Stimulated activated CD4-positive, alpha-beta T cell treated with anti-CD3 and anti-CD28 coated beads, TNF-alpha, amount 100 ng/mL, for 1 hour (primary cell): ENCODE measurements at regions not wholly inside any gene's neighbourhood (a gene's known extent, or its start where the extent isn't known, plus 50 kb on each side); places are given as distances from the start of the nearest gene placed in this dataset.
"Not testable (repeated sequence)": the region's sequence is repeated elsewhere in the genome, so short reads cannot be mapped to it uniquely, and the experiment has no call there.

Experiments
- DNase-seq, 3 donors: peaks; one replicate each; pipeline ENCODE4 v3.0.0-alpha.2; 2020; ENCODE audit warnings: low read depth in 3 of 3, low spot score in 1 of 3

GRCh38 chr2:240252872-240253511 is 112.5 kb upstream of the OTOS start:
- no peak for DNase-seq

GRCh38 chr2:240253583-240254145 is 113.2 kb upstream of the OTOS start:
- no peak for DNase-seq

- no peak for DNase-seq
These were observed 114.1 kb upstream of the OTOS start for GRCh38 chr2:240254337-240255164.

GRCh38 chr2:240255165-240255491 is 114.7 kb upstream of the OTOS start:
- DNase-seq, result no peak

GRCh38 chr2:240255811-240256703 is 115.6 kb upstream of the OTOS start:
- no peak for DNase-seq

- DNase-seq, result no peak
These were observed 116.5 kb upstream of the OTOS start for GRCh38 chr2:240256704-240257637.

- DNase-seq, result no peak
These were observed 117.6 kb upstream of the OTOS start for GRCh38 chr2:240257940-240258580.

GRCh38 chr2:240258685-240259084 is 118.2 kb upstream of the OTOS start:
- no peak for DNase-seq

- no peak for DNase-seq
These were observed 118.9 kb upstream of the OTOS start for GRCh38 chr2:240259201-240259923.

- no peak for DNase-seq
These were observed 119.6 kb upstream of the OTOS start for GRCh38 chr2:240259924-240260529.

- no peak for DNase-seq
These were observed 120.2 kb upstream of the OTOS start for GRCh38 chr2:240260664-240261063.

GRCh38 chr2:240262578-240262977 is 122.1 kb upstream of the OTOS start:
- DNase-seq, result not testable (repeated sequence)

- DNase-seq, result no peak
These were observed 128.9 kb upstream of the OTOS start for GRCh38 chr2:240269380-240269779.

GRCh38 chr2:240269886-240270285 is 129.4 kb upstream of the OTOS start:
- DNase-seq, result no peak

- no peak for DNase-seq
These were observed 131.4 kb upstream of the OTOS start for GRCh38 chr2:240271716-240272341.

GRCh38 chr2:240275386-240275785 is 134.9 kb upstream of the OTOS start:
- no peak for DNase-seq

GRCh38 chr2:240277073-240277806 is 136.8 kb upstream of the OTOS start:
- no peak for DNase-seq
